IMR-90 (cell line): ENCODE measurements at regions not wholly inside any gene's neighbourhood (a gene's known extent, or its start where the extent isn't known, plus 50 kb on each side); places are given as distances from the start of the nearest gene placed in this dataset.

Experiments
- BHLHE40 ChIP-seq: fragments of 150-350 bp; IDR thresholded peaks from 2 replicates; pipeline ENCODE4 v1.6.1; 2016; ENCODE audit warnings: mild to moderate bottlenecking, low read depth, low read length
- MAZ ChIP-seq: IDR thresholded peaks from 2 replicates; pipeline ENCODE4 v1.6.1; 2012; ENCODE audit warnings: low read depth, mild to moderate bottlenecking, low read length, improper control_type of control experiment, moderate library complexity, borderline replicate concordance
- NFE2L2 ChIP-seq: fragments of 150-350 bp; IDR thresholded peaks from 2 replicates; pipeline ENCODE4 v1.6.1; 2016; ENCODE audit warnings: low read depth, mild to moderate bottlenecking, low read length
- POLR2A ChIP-seq: IDR thresholded peaks from 2 replicates; pipeline ENCODE4 v1.6.1; 2012; ENCODE audit warnings: mild to moderate bottlenecking, low read depth, low read length
- TF ChIP-seq, protein P1 (sequence below): conservative IDR thresholded peaks from 2 replicates; pipeline ENCODE4 v1.5.1; 2012; ENCODE audit warnings: mild to moderate bottlenecking, low read depth, low read length, improper control_type of control experiment
- TF ChIP-seq, protein P2 (sequence below): fragments of 150-350 bp; IDR thresholded peaks from 2 replicates; pipeline ENCODE4 v1.6.1; 2017; ENCODE audit warnings: mild to moderate bottlenecking, antibody characterized with exemption, low read length, low read depth

DNA sequence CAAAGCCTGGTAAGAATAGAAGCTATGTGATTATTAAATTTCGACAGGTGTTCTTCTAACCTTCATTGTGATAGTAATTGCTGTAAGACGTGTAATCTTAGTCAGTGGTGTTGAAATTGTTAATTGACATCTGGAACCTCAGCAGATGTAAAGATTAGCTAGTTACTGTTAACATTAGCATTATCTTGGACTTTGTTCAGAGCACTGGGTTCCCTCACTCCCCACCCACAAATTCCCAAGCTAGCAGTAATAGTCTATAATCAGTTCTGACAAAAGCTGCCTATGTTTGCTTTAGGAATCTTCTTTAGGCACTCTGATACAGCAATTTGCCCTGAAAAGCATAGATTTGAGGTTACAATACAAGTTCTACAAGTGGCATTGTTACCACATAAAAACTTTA, 233.7 kb downstream of the EN1 start:
- no peak for TF ChIP-seq POLR2A
- TF ChIP-seq, protein P1, sequence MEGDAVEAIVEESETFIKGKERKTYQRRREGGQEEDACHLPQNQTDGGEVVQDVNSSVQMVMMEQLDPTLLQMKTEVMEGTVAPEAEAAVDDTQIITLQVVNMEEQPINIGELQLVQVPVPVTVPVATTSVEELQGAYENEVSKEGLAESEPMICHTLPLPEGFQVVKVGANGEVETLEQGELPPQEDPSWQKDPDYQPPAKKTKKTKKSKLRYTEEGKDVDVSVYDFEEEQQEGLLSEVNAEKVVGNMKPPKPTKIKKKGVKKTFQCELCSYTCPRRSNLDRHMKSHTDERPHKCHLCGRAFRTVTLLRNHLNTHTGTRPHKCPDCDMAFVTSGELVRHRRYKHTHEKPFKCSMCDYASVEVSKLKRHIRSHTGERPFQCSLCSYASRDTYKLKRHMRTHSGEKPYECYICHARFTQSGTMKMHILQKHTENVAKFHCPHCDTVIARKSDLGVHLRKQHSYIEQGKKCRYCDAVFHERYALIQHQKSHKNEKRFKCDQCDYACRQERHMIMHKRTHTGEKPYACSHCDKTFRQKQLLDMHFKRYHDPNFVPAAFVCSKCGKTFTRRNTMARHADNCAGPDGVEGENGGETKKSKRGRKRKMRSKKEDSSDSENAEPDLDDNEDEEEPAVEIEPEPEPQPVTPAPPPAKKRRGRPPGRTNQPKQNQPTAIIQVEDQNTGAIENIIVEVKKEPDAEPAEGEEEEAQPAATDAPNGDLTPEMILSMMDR = no peak
- TF ChIP-seq, protein P2, sequence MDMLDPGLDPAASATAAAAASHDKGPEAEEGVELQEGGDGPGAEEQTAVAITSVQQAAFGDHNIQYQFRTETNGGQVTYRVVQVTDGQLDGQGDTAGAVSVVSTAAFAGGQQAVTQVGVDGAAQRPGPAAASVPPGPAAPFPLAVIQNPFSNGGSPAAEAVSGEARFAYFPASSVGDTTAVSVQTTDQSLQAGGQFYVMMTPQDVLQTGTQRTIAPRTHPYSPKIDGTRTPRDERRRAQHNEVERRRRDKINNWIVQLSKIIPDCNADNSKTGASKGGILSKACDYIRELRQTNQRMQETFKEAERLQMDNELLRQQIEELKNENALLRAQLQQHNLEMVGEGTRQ = no peak
- no peak for TF ChIP-seq MAZ
- TF ChIP-seq BHLHE40 = no peak
- TF ChIP-seq NFE2L2 = no peak
